Ramos (cell line): ENCODE measurements at regions not wholly inside any gene's neighbourhood (a gene's known extent, or its start where the extent isn't known, plus 50 kb on each side); places are given as distances from the start of the nearest gene placed in this dataset.
"Not testable (repeated sequence)": the region's sequence is repeated elsewhere in the genome, so short reads cannot be mapped to it uniquely, and the experiment has no call there.

ENCODE experiments used
- in situ Hi-C: fragments of 300-500 bp; cut with MboI; formaldehyde crosslinking; loops from one replicate; pipeline ENCODE4 v1.14.3; 2022; ENCODE audit warnings: low sequenced_read_pairs; ENCODE audit not compliant: unreplicated experiment

DNA sequence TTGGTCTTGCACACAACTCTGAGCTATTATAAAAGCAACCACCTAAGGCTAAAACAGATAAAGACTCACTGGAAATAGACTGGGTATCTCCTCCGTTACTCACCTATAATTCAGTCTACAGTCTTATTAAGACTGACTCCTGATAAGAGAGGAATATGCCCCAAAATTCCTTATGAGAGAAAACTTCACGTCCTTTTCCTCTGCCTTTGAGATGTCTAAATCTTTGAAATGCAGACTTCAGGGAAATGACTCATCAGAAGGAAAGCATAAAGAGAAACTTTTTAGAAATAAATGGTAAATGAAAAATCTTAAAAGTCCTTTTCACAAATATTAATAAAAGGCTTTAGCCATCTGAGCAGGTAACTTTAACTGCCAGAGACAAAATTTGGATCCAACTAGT, 187.5 kb upstream of the RTL1 start:
- in situ Hi-C loops = no loop called here

DNA sequence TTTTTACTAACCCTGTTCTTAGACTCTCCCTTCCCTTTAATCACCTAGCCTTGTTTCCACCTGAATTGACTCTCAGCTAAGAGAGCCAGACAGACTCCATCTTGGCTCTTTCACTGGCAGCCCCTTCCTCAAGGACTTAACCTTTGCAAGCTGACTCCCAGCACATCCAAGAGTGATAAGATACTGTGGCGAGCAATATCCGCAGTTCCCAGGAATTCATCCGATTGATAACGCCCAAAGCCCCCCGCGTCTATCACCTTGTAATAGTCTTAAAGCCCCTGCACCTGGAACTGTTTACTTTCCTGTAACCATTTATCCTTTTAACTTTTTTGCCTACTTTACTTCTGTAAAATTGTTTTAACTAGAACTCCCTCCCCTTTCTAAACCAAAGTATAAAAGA, 191.4 kb upstream of the RTL1 start:
- in situ Hi-C loops = not testable (repeated sequence)

DNA sequence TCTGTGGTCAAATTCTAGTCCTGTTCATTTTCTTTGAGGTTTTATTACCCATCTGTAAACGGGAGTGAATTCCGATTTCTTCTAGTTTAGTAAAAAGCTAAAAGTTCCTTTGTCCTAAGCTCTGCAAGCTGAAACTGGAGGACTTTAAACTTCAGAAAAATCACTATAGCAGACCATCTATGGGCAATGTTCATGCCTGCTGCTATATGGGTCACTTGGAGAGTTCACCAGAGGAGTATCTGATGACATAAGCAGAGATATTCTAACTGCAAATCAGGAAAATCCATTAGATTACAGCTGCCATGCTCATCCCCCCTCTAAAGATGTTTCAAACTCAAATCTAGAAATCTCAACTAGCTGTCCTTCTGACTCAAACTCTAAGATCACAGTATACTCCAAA, 193.0 kb upstream of the RTL1 start:
- in situ Hi-C loops = no loop called here

DNA sequence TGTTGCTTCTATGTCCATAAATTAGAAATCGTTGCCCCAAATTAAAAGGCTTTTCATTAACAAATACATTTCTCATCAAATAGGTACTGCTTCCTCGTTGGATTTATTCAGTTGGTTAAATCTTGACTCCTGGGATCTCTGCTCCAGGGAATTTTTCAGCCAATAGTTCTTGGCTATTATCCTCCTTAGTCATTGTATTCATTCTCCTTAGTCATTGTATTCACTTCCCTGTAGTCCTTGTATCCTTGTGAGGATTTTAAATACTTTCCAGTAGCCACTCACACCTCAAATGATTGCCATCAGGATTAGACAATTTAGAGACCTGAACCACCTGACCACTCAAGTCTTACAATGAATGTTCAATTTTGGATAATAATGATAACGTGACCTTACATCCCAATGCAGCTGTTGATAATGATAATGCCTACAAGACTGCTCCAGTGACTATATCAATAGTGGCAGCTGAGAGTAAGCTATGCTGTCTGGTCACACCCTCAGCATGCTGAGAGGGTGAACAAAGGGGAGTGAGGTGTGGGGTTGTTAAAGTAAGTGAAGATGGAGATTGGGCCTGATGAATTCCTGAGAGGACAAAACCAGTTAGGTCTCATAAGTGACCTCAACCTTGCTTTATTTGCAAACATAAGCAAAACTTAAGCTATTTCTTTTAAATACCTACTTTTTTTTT, 193.7 kb upstream of the RTL1 start:
- in situ Hi-C loops = no loop called here

DNA sequence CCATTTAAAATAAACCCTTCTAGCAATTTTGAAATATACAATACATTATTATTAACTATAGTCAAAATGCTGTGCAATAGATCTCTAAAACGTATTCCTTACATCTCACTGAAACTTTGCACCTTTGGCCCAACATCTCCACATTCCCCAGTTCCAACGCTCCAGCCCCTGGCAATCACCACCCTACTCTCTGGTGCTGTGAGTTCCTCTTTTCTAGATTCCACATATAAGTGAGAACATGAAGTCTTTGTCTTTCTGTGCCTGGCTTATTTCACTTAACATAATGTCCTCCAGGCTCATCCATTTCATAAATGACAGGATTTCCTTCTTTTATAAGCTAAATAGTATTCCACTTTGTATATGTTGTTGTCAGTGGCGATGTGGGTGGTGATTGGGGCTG, 194.7 kb upstream of the RTL1 start:
- in situ Hi-C loops = no loop called here

DNA sequence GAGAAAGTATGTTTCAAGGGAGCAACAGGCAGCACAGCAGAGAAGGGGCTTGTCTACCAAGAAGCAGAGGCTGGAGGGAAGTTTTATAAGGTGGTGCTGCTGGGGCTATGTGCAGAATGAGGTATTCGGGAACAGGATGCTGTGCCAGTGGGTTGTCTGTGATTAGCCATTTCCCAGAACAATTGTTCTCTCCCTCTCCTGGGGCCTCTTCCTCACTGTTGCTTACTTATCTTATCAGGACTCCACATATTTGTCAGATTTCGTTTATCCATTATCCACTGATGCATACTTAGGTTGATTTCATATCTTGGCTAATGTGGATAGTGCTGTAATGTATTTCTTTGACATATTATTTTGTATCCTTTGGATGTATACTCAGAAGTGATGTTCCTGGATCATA, 195.1 kb upstream of the RTL1 start:
- in situ Hi-C loops = no loop called here

DNA sequence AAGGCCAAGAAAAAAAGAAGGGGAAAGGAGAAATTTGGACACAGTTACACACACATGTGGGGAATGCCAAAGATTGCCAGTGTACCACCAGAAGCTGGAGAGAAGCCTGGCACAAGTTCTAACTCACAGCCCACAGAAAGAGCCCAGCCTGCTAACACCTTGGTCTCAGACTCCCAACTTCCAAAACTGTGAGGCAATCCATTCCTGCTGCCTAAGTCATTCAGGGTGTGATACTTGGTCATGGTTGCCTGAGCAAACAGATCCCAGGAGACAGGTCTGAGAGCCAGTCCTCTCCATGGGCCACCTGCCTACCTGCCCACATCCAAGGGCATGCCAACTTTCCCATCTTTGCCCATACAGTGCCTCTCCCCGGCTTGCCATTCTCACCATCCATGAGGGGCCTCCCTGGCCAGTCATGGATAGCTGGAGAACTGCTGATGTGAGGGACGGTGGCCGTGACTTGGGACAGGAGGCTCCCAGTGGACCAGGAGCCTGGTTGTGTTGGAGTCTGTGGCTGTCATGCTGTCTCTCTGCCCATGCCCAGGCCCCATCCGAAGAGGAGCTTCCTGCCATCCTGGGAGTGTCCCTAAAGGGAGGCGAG, 198.0 kb upstream of the RTL1 start:
- in situ Hi-C loops = no loop called here

DNA sequence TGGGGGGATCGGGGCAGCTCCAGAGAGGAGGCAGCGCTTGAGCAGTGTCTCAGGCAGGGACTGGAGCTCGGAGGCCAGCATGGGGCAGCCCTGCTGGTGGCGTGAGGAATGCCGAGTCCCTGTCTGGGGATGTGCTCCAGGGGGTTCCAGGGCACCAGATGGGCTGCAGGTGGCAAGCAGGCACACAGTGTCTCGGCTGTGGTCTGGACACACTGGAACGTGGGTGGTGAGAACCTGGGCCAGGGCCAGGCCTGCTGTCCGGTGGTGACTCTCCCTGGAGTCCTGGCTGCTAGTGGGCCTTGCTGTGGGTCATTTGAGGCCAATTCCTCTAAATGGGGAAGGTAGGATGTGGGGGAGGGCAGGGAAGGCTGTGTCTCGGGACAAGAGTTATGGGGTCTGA, 199.4 kb upstream of the RTL1 start:
- in situ Hi-C loops = no loop called here

DNA sequence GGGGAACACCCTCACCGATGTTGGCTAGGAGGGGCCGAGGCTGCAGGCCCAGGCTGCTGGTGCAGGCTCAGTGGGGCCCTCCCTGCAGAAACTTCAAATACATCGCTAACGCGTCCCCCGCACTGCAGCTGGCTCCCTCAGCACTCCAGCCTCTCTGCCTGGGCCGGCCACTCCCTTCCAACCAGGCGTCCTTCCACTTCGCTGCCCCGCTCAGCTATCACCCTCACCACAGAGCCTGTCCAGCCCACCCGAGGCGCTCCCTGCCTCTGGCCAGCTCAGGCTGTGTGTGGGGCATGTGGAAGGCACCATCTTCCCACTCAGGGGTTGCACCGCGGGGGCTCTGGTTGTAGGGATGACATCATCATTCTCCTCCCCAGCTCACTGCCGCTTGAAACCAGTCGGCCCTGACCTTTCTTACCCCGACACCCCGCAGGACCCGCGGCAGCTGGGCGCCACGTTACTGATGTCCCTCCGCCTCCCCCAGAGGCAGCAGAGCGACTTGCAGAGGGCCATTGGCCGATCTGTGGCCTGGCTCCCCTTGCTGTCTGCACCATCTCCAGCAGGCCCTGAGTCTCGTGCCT, 199.9 kb upstream of the RTL1 start:
- in situ Hi-C loops = no loop called here

DNA sequence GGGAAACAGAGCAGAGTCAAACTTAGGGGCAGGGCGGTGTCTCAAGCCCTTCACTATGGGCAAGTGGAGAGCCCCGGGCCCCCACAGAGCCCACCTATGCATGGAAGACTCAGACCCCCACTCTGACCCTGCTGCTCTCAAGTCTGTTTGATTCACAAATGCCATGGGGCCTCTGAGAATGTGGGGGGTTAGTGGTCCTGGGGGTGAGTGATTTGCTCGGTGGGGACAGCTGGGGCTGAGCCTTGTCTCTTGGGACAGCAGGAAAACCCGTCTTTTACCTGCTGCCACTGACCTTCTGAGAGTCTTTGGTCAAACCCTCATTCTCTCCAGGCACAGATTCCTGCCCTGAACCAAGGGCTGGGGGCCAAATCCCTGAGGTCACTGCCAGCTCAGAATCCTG, 201.0 kb upstream of the RTL1 start:
- in situ Hi-C loops = no loop called here

DNA sequence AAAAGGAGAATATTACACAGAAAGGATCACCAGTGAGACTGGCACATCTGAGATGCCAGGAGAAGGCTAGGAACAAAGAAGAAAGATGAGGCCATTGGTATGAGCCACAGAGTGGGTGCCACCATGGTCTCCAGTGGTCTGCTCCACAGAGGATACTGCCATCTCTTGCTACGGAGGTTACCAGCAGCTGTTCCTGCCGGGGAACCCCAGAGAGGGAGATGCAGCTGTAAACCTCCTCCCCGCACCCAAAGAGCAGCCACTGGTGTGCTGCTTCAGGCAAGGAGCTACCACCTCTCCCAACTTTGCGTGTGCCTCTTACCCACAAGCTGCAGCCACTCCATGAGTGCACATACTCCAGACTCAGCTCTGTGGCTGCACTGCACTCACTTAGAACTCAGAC, 201.5 kb upstream of the RTL1 start:
- in situ Hi-C loops = no loop called here

DNA sequence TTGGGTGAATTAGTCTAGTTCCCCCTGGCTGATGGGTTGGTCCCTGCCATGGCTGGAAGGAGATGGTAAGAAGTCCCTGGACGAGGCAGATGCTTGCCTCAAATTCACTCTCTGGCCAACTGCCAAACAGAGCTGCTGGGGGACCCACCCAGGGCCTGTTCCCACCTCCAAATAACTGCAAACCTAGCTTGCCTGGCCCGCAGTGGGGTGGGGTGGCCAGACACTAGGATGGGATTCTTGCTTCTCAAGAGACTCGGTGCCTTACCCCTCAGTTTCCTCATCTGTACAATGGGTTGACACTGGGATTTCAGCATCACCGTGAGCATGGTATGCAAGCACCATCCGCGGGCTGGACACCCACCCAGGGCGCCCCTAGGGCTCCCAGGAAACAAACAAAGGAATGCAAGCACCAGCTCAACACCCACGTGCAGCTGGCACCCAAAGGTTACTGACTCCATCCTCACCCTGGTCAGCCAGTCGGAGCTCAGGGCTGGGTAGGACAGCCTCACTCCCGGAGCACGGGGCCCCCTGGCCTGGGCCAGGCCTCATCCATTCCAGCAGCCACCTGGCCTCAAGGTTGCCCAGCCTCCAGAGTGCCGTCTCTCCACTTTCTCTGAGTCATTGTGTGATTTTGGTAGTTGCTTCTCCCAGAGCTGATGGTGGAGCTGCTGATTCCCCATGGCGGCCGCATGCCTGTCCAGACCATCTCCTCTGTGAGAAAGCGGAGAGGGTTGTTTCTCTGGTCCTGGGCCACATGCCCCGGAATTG, 205.2 kb upstream of the RTL1 start:
- in situ Hi-C loops = no loop called here

DNA sequence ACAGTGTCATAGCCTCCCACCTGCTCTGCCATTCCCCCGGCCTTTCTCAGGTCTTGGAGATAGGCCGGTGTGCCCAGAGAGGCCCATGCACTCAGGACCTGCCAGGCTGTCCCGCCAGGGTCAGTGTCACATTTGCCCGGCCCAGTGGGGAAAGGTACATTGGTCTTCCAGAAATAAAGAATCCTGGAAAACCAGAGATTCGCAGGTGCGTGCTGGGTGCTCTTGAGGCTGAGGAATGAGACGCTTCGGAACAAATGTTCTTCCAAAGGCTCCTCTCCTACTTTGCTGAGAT, 205.8 kb upstream of the RTL1 start:
- in situ Hi-C loops = no loop called here

DNA sequence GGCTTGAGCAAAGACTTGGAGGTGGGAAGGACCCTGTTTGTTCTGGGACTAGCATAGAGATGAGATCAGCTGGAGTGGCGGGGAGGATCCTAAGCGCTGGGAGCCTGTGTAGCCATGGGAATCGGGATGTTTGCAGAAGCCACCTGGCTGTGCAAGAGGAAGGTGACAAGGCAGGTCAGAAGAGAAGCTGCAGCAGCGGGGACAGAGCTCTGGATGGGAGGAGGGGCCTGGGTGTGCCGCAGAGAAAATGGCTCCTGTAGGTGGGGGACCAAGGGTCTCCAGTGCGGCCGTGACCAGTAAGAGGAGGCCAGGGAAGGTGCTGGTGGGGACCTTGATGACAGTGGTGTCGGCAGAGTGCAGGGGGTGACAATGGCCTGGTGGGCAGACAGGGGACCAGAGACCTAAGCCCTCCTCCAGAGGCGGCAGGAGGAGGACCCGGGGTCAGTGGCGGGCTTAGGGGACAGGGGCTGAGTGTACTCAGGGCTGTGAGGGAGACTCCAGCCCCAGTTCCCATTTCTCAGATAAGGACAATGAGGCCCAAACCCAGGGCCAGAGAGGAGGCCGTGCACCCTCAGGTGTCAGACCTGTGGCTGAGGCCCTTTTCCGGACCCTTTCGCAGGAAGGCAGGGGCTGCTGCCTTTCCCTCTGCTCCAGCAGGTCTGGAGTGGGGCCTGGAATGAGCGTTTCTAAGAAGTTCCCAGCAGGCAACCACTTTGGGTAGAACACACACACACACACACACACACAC, 206.6 kb upstream of the RTL1 start:
- in situ Hi-C loops = no loop called here

DNA sequence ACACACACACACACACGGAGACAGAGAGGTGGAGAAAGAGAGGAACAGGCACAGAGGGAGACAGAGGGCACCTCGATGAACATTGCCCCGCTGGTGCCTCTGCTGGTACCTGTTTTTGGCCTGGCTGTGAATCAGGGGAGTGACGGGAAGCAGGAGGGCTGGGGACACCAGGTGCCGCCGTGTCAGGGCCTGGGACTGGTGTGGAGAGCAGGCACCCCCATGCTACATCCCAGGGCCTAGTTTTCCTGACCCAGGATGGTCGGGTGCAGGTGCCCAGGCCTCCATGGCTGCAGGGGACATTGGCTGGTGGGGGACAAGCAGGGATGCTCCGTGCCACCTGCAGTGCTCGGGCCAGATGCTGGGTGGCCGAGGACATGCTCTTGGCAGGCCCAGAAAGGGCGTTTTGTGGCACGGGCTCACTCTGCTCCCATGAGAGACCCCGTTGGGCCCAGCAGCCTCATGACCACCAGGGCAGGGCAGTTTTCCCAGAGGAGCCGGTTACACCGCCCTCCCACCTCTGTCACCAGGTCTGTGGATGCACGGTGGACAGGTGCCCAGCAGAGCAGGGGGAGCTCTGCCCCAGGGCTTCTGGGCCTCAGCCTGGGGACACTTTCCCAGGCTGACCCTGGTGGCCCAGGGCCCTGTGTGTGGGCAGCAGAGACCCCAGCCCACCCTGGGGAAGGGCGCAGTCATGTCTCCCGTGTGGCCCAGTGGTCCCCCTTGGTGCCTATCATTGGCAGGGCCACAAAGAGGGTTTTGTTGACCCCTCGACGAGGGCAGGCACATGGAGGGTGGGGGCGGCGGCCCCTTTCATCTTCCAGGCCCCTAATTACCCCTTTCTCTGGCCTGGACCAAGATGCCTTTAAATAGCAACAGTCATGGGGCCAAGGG, 207.5 kb upstream of the RTL1 start:
- in situ Hi-C loops = no loop called here

DNA sequence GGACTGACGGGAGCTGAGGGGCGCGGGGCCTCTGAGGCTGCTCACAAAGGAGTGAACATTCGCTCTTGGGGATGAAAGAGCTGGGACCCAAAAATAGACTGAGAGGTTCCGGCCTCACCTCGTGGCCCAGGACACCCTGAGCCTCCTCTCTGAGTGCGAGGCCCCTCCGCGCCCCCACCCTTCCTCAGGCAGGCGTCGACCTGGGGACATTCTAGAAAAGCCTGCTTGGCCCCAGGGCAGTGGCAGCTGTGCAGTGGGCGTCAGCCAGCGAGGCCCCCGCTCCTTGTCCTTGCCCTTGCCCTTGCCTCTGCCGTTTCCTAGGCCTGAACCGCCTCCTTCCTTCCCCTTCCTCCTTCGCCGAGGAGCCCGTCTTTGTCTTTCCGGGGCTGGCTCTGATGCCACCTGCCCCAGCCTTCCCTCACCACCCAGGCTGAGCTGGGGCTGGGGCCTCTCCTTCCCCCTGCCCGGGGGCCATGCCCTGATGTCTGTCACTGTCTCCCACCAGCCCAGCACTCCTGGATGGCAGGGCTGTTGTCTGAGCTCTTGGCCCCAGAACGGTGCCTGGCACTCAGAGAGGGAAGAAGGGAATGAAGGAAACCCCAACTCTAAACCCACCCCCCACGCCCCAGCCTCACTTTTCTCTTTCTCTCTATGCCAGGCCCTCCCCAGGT, 208.2 kb upstream of the RTL1 start:
- in situ Hi-C loops = no loop called here

DNA sequence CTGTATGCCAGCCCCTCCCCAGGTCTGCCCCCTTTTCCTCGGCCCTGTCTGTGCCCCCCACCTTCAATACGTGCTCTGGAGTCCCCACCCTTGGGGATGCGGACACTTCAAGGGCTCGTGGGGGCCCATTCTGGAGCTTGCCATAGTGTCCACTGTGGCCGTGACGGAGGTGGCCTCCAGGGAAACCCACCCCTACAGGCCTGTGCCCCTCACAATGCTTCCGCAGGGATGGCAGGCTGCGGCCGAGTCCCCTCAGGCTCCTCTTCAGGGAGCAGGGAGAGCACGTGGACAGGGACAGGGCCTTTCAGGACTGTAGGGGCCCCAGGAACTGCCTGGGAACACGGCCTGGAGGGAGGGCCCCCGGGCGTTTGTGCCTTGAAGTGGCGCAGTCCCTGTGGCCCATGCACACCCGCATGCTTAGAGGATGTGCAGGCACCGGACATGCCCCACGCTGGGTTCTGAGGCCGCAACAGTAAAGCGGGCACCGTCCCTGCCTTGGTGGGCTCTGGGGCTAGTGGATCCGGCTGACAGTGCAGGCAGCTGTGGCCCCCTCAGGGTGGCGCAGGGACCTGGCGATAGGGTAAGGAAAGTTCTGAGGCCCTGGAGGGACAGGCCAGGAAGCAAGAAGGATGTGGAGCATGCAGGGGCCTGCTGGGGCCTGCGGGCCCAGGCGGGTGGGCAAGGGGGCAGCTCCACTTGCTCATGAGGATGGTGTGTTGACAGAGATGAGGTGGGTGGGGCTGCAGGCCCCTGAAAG, 209.0 kb upstream of the RTL1 start:
- in situ Hi-C loops = no loop called here

DNA sequence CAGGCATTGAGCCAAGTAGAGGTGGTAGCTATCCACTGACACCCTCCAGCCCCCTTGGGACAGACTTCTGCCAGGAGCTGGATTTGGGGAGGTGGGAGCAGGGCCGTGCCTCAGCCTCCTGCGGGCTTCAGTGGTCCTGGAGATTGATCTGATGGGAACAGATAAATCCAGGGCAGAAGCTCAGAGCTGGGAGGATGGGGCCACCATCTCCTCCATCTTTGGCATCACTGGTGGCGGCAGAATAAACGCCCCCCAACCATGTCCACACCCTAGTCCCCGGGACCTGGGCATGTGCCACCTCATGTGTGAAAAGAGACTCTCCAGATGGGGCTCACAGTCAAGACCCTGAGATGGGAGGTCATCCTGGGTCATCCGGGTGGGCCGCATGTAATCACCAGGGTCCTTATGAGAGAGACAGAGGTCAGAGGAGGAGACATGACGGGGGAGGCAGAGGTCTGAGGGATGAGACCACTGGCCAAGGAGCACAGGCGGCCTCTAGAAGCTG, 209.6 kb upstream of the RTL1 start:
- in situ Hi-C loops = no loop called here
